ENCODE measurements at regions not wholly inside any gene's neighbourhood (a gene's known extent, or its start where the extent isn't known, plus 50 kb on each side); places are given as distances from the start of the nearest gene placed in this dataset.

DNA sequence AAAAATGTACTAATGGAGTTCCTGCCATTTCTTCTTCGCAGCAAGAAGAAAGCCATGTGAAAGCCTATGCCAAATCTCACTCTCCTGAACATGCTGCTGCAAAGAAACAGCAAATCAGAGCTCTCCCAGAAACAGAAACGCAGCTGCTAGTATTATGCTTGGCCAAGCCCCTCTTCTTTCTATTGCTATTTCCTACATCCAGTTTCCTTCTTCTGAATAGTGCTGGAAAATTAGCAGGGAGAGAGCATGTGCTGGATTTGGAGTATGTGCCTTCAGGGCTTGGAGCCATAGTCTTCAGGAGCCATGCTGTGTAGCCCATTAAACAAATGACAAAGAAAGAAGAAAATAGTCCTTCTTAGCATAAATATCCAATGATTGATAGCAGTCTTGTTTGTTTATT is 852.0 kb upstream of the PHF14 start:
- H3K27ac ChIP-seq, result no peak overlapping the region
- TF ChIP-seq POLR2AphosphoS5 (IDR thresholded peaks at IDR 0.05) (no peak), POLR2A (IDR thresholded peaks at IDR 0.05) (no peak), EP300 (IDR thresholded peaks at IDR 0.05) (no peak)
- TF ChIP-seq, protein P1, sequence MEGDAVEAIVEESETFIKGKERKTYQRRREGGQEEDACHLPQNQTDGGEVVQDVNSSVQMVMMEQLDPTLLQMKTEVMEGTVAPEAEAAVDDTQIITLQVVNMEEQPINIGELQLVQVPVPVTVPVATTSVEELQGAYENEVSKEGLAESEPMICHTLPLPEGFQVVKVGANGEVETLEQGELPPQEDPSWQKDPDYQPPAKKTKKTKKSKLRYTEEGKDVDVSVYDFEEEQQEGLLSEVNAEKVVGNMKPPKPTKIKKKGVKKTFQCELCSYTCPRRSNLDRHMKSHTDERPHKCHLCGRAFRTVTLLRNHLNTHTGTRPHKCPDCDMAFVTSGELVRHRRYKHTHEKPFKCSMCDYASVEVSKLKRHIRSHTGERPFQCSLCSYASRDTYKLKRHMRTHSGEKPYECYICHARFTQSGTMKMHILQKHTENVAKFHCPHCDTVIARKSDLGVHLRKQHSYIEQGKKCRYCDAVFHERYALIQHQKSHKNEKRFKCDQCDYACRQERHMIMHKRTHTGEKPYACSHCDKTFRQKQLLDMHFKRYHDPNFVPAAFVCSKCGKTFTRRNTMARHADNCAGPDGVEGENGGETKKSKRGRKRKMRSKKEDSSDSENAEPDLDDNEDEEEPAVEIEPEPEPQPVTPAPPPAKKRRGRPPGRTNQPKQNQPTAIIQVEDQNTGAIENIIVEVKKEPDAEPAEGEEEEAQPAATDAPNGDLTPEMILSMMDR (IDR thresholded peaks at IDR 0.05), result no peak
- WGBS, 2 donors, result 76 to 78% methylated on average over 2 of the region's 2 CpGs

DNA sequence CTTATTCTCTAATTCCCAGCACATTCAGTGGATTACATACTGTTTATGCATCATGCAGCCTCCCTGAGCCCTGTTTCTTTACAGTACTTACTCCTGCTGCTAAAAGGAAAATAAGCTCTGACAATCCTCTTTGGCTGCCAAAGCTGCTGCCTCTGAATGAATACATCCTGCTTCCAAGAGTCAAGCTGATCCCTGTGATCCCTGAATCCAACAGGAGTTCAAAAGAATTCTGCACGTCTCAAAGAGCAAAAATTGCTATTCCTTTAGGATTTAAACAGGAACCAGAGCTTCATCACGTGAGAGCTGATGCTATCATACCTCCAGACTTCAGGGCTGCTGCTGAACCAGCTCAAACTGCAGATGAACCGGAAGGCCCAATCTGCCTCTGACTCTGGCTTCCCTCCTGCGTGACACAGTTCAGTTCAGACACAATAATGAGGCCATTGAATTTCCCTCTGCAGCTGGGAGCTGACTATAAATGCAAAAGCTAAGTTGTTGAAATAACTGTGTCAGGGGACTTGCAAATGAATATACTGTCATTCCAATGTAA is 851.0 kb upstream of the PHF14 start:
- Histone ChIP-seq H3K36me3 (no peaks in the 10 kb centered on the region), H3K27ac (peak overlapping the region in 1 of 4 donors; percentile 28), H3K4me1 (peaks cover 0 to 17% (median 10%) of the 10 kb centered on the region in 4 donors), H3K9me3 (no peaks in the 10 kb centered on the region), H3K4me3 (no peak overlapping the region), H3K27me3 (no peaks in the 10 kb centered on the region)
- DNase-seq, result no peak
- TF ChIP-seq POLR2AphosphoS5 (IDR thresholded peaks at IDR 0.05), result no peak
- TF ChIP-seq, protein P1 (IDR thresholded peaks at IDR 0.05), result no peak
- no peak for TF ChIP-seq EP300 (IDR thresholded peaks at IDR 0.05)
- no peak for TF ChIP-seq POLR2A (IDR thresholded peaks at IDR 0.05)
- WGBS, 2 donors, result 36 to 43% methylated on average over 4 of the region's 4 CpGs
- intact Hi-C loops (cut with DNase I), result no loop called here

More for the DNA sequence above, 852.0 kb upstream of the PHF14 start:
- Histone ChIP-seq H3K4me1 (peaks cover 0 to 17% (median 10%) of the 10 kb centered on the region in 4 donors), H3K36me3 (no peaks in the 10 kb centered on the region), H3K4me3 (no peak overlapping the region), H3K27me3 (no peaks in the 10 kb centered on the region), H3K9me3 (no peaks in the 10 kb centered on the region)
- intact Hi-C loops (cut with DNase I), result no loop called here
- no peak for DNase-seq

DNA sequence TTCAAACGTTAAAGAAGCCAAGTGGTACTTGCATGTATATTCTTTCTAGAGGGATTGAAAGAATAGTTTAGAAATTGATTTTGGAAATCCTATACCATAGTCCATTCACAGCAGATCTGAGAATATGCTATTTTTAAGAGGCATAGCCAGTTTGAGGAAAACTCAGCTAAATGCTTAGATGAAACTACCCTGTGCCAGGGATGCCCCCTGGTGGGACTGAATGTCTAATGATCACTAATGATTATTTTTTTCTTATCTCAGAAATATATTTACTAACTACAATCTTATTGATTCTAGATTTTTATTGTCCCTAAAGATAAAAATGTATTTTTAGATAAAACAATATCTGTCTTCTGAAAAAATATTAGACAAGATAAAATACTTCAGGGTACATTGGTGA is 844.9 kb upstream of the PHF14 start:
- intact Hi-C loops (cut with DNase I), result no loop called here
- 33 to 38% methylated on average over 1 of the region's 1 CpG for WGBS, 2 donors
- no peaks in the 10 kb centered on the region for H3K9me3 ChIP-seq
- H3K27me3 ChIP-seq, result no peaks in the 10 kb centered on the region
- no peak overlapping the region for H3K27ac ChIP-seq
- no peaks in the 10 kb centered on the region for H3K36me3 ChIP-seq
- DNase-seq, result no peak
- TF ChIP-seq, protein P1 (IDR thresholded peaks at IDR 0.05), result peak in 1 of 4 experiments; percentile 13
- TF ChIP-seq POLR2AphosphoS5 (IDR thresholded peaks at IDR 0.05), result no peak
- H3K4me1 ChIP-seq, result no peaks in the 10 kb centered on the region
- no peak overlapping the region for H3K4me3 ChIP-seq

DNA sequence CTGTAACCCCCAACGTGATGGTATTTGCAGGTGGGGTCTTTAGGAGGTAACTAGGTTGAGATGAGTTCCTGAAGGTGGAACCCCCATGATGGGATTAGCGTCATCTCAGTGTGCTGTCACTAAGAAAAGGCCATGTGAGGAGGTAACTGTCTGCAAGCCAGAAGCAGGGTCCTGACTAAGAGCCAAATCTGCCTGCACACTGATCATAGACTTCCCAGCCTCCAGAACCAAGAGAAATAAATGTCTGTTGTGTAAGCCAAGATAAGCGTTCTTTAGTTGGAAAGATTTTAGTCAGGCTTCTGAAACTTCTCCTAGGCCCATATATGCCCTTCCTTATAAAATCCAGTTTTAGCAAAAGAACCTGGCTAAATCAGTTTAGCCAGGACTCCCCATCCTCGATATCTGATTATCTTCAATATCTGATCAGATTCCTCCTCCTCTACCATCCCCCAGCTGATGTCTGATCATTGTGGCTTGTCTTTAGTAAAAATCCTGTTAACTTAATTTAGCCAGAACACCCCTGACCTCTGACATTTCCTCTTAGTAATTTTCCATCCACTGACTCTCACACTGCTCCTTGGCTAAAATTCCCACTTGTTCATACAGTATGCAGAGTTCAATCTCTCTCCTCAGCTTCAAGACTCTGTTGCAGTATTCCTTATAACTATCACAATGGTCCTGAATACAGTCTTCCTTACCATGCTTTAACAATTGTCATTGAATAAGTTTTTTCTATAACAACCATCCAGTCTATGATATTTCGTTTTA is 835.4 kb upstream of the PHF14 start:
- DNase-seq, result no peak
- Histone ChIP-seq H3K4me3 (no peak overlapping the region), H3K36me3 (no peaks in the 10 kb centered on the region), H3K9me3 (no peaks in the 10 kb centered on the region), H3K27ac (no peak overlapping the region), H3K4me1 (no peaks in the 10 kb centered on the region), H3K27me3 (no peaks in the 10 kb centered on the region)
- no peak for TF ChIP-seq EP300 (IDR thresholded peaks at IDR 0.05)
- no peak for TF ChIP-seq POLR2AphosphoS5 (IDR thresholded peaks at IDR 0.05)
- TF ChIP-seq POLR2A (IDR thresholded peaks at IDR 0.05), result no peak
- WGBS, 2 donors, result 70 to 84% methylated on average over 5 of the region's 5 CpGs
- intact Hi-C loops (cut with DNase I), result no loop called here

DNA sequence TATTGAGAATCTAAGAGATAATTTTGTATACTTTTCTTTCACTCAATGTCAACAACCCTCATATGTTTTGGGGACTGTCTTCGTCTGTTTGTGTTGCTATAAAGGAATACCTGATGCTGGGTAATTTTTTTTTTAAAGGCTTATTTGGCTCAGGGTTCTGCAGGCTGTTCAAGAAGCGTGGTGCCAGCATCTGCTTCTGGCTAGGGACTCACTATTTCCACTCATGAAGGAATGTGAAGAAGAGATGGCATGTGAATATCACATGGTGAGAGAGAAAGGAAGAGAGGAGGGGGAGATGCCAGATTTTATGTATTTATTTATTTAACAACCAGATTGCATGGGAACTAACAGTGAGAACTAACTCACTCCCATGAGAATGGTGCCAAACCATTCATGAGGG is 827.4 kb upstream of the PHF14 start:
- TF ChIP-seq EP300 (IDR thresholded peaks at IDR 0.05) (no peak), POLR2AphosphoS5 (IDR thresholded peaks at IDR 0.05) (no peak), POLR2A (IDR thresholded peaks at IDR 0.05) (no peak)
- TF ChIP-seq, protein P1 (IDR thresholded peaks at IDR 0.05), result no peak
- no peak for DNase-seq
- Histone ChIP-seq H3K27ac (no peak overlapping the region), H3K27me3 (no peaks in the 10 kb centered on the region), H3K4me1 (no peaks in the 10 kb centered on the region), H3K9me3 (no peaks in the 10 kb centered on the region), H3K4me3 (no peak overlapping the region), H3K36me3 (no peaks in the 10 kb centered on the region)
- WGBS, 2 donors, result 25 to 65% methylated on average over 2 of the region's 2 CpGs
- intact Hi-C loops (cut with DNase I), result no loop called here

Measured in sigmoid colon (tissue), 6 donors.